BE2C (cell line): ENCODE measurements at regions not wholly inside any gene's neighbourhood (a gene's known extent, or its start where the extent isn't known, plus 50 kb on each side); places are given as distances from the start of the nearest gene placed in this dataset.

ENCODE experiments used
- DNase-seq: peaks from one replicate; pipeline ENCODE4 v3.0.0-alpha.2; 2020
- H3K27me3 ChIP-seq: fragments of 250-450 bp; sonication (Bioruptor Pico); 2 replicates; pipeline ENCODE4 v1.5.1; 2020; ENCODE audit warnings: mild to moderate bottlenecking
- H3K36me3 ChIP-seq: fragments of 250-450 bp; sonication (Bioruptor Pico); 2 replicates; pipeline ENCODE4 v1.5.1; 2020; ENCODE audit warnings: mild to moderate bottlenecking
- H3K4me1 ChIP-seq: fragments of 250-450 bp; sonication (Bioruptor Pico); 2 replicates; pipeline ENCODE4 v1.5.1; 2020
- H3K4me3 ChIP-seq: 2 replicates; pipeline ENCODE4 v1.5.1; 2011; ENCODE audit warnings: low read depth, low read length
- H3K9me3 ChIP-seq: fragments of 250-450 bp; sonication (Bioruptor Pico); 2 replicates; pipeline ENCODE4 v1.5.1; 2020
- CTCF ChIP-seq: IDR thresholded peaks from 2 replicates; pipeline ENCODE4 v1.5.1; 2012; ENCODE audit warnings: mild to moderate bottlenecking, low read depth, low read length

GRCh38 chr1:79460773-79461436 lies 454.4 kb upstream of the ADGRL4 start:
- H3K9me3 ChIP-seq: no peaks in the 10 kb centered on the region
- H3K27me3 ChIP-seq: no peaks in the 10 kb centered on the region
- no peaks in the 10 kb centered on the region for H3K36me3 ChIP-seq
- no peak for DNase-seq
- no peak overlapping the region for H3K4me3 ChIP-seq
- TF ChIP-seq CTCF: no peak
- no peaks in the 10 kb centered on the region for H3K4me1 ChIP-seq

GRCh38 chr1:79457562-79458224 lies 451.2 kb upstream of the ADGRL4 start:
- Histone ChIP-seq H3K36me3 (no peaks in the 10 kb centered on the region), H3K9me3 (no peaks in the 10 kb centered on the region), H3K4me1 (no peaks in the 10 kb centered on the region), H3K27me3 (no peaks in the 10 kb centered on the region), H3K4me3 (no peak overlapping the region)
- TF ChIP-seq CTCF: no peak
- no peak for DNase-seq

- H3K27me3 ChIP-seq: no peaks in the 10 kb centered on the region
- no peaks in the 10 kb centered on the region for H3K9me3 ChIP-seq
- no peaks in the 10 kb centered on the region for H3K36me3 ChIP-seq
- no peak overlapping the region for H3K4me3 ChIP-seq
- H3K4me1 ChIP-seq: no peaks in the 10 kb centered on the region
- no peak for TF ChIP-seq CTCF
- DNase-seq: no peak
Measured at GRCh38 chr1:79448426-79448825, 441.9 kb upstream of the ADGRL4 start.

GRCh38 chr1:79441238-79441637 lies 434.7 kb upstream of the ADGRL4 start:
- DNase-seq: no peak
- no peaks in the 10 kb centered on the region for H3K9me3 ChIP-seq
- no peaks in the 10 kb centered on the region for H3K36me3 ChIP-seq
- H3K4me3 ChIP-seq: no peak overlapping the region
- no peak for TF ChIP-seq CTCF
- H3K27me3 ChIP-seq: no peaks in the 10 kb centered on the region
- no peaks in the 10 kb centered on the region for H3K4me1 ChIP-seq

GRCh38 chr1:79437540-79437939 lies 431.0 kb upstream of the ADGRL4 start:
- Histone ChIP-seq H3K9me3 (no peaks in the 10 kb centered on the region), H3K4me1 (no peaks in the 10 kb centered on the region), H3K27me3 (no peaks in the 10 kb centered on the region), H3K4me3 (no peak overlapping the region), H3K36me3 (no peaks in the 10 kb centered on the region)
- no peak for TF ChIP-seq CTCF
- no peak for DNase-seq

GRCh38 chr1:79431340-79431739 lies 424.8 kb upstream of the ADGRL4 start:
- no peaks in the 10 kb centered on the region for H3K9me3 ChIP-seq
- no peak for TF ChIP-seq CTCF
- no peak for DNase-seq
- H3K4me3 ChIP-seq: no peak overlapping the region
- H3K4me1 ChIP-seq: no peaks in the 10 kb centered on the region
- no peaks in the 10 kb centered on the region for H3K36me3 ChIP-seq
- H3K27me3 ChIP-seq: no peaks in the 10 kb centered on the region
